ENCODE measurements at regions not wholly inside any gene's neighbourhood (a gene's known extent, or its start where the extent isn't known, plus 50 kb on each side); places are given as distances from the start of the nearest gene placed in this dataset.

GRCh38 chr6:50443144-50443543 lies 270.2 kb upstream of the TFAP2D start:
- Histone ChIP-seq H3K4me3 (ENCODE audit: low read depth, low read length) (no peak overlapping the region), H3K36me3 (ENCODE audit: control insufficient read depth in 2 of 2, insufficient read depth in 1 of 2, low read length in 2 of 2) (no peaks in the 10 kb centered on the region), H3K27ac (ENCODE audit: extremely low read depth, low read depth, low read length) (no peak overlapping the region), H3K9me3 (ENCODE audit: control insufficient read depth, insufficient read depth, low read depth, low read length) (no peaks in the 10 kb centered on the region), H3K4me1 (ENCODE audit: control insufficient read depth, insufficient read depth, low read length) (no peaks in the 10 kb centered on the region)
- ChIA-PET POLR2A (no interaction called here), CTCF (interaction anchor here (0.6 kb wide), 1 partner anchor 367 kb away, joined by 3 read pairs; no protein-coding TSS in a partner anchor)
- TF ChIP-seq PBX3 (CRISPR knock-in tag; IDR thresholded peaks at IDR 0.05) (no peak), ZNF626 (tag by site-specific recombination; IDR thresholded peaks at IDR 0.05) (no peak), ZNF558 (tag by site-specific recombination; IDR thresholded peaks at IDR 0.05) (no peak), ZSCAN16 (tag by site-specific recombination; IDR thresholded peaks at IDR 0.05) (no peak), GLIS2 (tag by site-specific recombination; IDR thresholded peaks at IDR 0.05) (no peak), ZNF596 (tag by site-specific recombination; IDR thresholded peaks at IDR 0.05) (no peak), ZNF664 (tag by site-specific recombination; IDR thresholded peaks at IDR 0.05) (no peak)
- TF ChIP-seq, protein P1, sequence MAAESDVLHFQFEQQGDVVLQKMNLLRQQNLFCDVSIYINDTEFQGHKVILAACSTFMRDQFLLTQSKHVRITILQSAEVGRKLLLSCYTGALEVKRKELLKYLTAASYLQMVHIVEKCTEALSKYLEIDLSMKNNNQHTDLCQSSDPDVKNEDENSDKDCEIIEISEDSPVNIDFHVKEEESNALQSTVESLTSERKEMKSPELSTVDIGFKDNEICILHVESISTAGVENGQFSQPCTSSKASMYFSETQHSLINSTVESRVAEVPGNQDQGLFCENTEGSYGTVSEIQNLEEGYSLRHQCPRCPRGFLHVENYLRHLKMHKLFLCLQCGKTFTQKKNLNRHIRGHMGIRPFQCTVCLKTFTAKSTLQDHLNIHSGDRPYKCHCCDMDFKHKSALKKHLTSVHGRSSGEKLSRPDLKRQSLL (tag by site-specific recombination; IDR thresholded peaks at IDR 0.05) = no peak
- TF ChIP-seq, protein P2, sequence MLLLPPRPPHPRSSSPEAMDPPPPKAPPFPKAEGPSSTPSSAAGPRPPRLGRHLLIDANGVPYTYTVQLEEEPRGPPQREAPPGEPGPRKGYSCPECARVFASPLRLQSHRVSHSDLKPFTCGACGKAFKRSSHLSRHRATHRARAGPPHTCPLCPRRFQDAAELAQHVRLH (tag by site-specific recombination; IDR thresholded peaks at IDR 0.05) = no peak

- POLR2A ChIA-PET = no interaction called here
- Histone ChIP-seq H3K9me3 (ENCODE audit: control insufficient read depth, insufficient read depth, low read depth, low read length) (no peaks in the 10 kb centered on the region), H3K27ac (ENCODE audit: extremely low read depth, low read depth, low read length) (no peak overlapping the region), H3K36me3 (ENCODE audit: control insufficient read depth in 2 of 2, insufficient read depth in 1 of 2, low read length in 2 of 2) (no peaks in the 10 kb centered on the region), H3K4me1 (ENCODE audit: control insufficient read depth, insufficient read depth, low read length) (no peaks in the 10 kb centered on the region), H3K4me3 (ENCODE audit: low read depth, low read length) (no peak overlapping the region)
- CTCF ChIA-PET = no interaction called here
- TF ChIP-seq ZBTB21 (tag by site-specific recombination; IDR thresholded peaks at IDR 0.05) = no peak
- TF ChIP-seq ZNF473 (tag by site-specific recombination; IDR thresholded peaks at IDR 0.05) = no peak
- TF ChIP-seq RBAK (tag by site-specific recombination; IDR thresholded peaks at IDR 0.05) = no peak
- no peak for TF ChIP-seq ZBTB48 (tag by site-specific recombination; IDR thresholded peaks at IDR 0.05)
- TF ChIP-seq, protein P3, sequence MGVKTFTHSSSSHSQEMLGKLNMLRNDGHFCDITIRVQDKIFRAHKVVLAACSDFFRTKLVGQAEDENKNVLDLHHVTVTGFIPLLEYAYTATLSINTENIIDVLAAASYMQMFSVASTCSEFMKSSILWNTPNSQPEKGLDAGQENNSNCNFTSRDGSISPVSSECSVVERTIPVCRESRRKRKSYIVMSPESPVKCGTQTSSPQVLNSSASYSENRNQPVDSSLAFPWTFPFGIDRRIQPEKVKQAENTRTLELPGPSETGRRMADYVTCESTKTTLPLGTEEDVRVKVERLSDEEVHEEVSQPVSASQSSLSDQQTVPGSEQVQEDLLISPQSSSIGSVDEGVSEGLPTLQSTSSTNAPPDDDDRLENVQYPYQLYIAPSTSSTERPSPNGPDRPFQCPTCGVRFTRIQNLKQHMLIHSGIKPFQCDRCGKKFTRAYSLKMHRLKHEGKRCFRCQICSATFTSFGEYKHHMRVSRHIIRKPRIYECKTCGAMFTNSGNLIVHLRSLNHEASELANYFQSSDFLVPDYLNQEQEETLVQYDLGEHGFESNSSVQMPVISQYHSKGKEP (tag by site-specific recombination; IDR thresholded peaks at IDR 0.05) = no peak
- TF ChIP-seq YY2 (tag by site-specific recombination; IDR thresholded peaks at IDR 0.05) = no peak
- TF ChIP-seq, protein P4, sequence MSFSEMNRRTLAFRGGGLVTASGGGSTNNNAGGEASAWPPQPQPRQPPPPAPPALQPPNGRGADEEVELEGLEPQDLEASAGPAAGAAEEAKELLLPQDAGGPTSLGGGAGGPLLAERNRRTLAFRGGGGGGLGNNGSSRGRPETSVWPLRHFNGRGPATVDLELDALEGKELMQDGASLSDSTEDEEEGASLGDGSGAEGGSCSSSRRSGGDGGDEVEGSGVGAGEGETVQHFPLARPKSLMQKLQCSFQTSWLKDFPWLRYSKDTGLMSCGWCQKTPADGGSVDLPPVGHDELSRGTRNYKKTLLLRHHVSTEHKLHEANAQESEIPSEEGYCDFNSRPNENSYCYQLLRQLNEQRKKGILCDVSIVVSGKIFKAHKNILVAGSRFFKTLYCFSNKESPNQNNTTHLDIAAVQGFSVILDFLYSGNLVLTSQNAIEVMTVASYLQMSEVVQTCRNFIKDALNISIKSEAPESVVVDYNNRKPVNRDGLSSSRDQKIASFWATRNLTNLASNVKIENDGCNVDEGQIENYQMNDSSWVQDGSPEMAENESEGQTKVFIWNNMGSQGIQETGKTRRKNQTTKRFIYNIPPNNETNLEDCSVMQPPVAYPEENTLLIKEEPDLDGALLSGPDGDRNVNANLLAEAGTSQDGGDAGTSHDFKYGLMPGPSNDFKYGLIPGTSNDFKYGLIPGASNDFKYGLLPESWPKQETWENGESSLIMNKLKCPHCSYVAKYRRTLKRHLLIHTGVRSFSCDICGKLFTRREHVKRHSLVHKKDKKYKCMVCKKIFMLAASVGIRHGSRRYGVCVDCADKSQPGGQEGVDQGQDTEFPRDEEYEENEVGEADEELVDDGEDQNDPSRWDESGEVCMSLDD (tag by site-specific recombination; IDR thresholded peaks at IDR 0.05) = no peak
- TF ChIP-seq GLIS2 (tag by site-specific recombination; IDR thresholded peaks at IDR 0.05) = no peak
- TF ChIP-seq ZNF248 (tag by site-specific recombination; IDR thresholded peaks at IDR 0.05) = no peak
- no peak for TF ChIP-seq ZNF223 (tag by site-specific recombination; IDR thresholded peaks at IDR 0.05)
- no peak for TF ChIP-seq ZNF138 (tag by site-specific recombination; IDR thresholded peaks at IDR 0.05; ENCODE audit: borderline replicate concordance)
- TF ChIP-seq ZNF404 (tag by site-specific recombination; IDR thresholded peaks at IDR 0.05) = no peak
- TF ChIP-seq ZNF19 (tag by site-specific recombination; IDR thresholded peaks at IDR 0.05; ENCODE audit: low read depth) = no peak
Measured at GRCh38 chr6:50449128-50449527, 264.2 kb upstream of the TFAP2D start.

Measured in HEK293 (cell line).